Activated naive CD4-positive, alpha-beta T cell treated with Interleukin-2 at 50 U/mL for 16 hours (primary cell): ENCODE measurements at regions not wholly inside any gene's neighbourhood (a gene's known extent, or its start where the extent isn't known, plus 50 kb on each side); places are given as distances from the start of the nearest gene placed in this dataset.
A peak's percentile ranks its signal among the peaks of the same experiment; 100 is the strongest.

Experiments
- DNase-seq: peaks from one replicate; pipeline ENCODE4 v3.0.0-alpha.2; 2020

DNA sequence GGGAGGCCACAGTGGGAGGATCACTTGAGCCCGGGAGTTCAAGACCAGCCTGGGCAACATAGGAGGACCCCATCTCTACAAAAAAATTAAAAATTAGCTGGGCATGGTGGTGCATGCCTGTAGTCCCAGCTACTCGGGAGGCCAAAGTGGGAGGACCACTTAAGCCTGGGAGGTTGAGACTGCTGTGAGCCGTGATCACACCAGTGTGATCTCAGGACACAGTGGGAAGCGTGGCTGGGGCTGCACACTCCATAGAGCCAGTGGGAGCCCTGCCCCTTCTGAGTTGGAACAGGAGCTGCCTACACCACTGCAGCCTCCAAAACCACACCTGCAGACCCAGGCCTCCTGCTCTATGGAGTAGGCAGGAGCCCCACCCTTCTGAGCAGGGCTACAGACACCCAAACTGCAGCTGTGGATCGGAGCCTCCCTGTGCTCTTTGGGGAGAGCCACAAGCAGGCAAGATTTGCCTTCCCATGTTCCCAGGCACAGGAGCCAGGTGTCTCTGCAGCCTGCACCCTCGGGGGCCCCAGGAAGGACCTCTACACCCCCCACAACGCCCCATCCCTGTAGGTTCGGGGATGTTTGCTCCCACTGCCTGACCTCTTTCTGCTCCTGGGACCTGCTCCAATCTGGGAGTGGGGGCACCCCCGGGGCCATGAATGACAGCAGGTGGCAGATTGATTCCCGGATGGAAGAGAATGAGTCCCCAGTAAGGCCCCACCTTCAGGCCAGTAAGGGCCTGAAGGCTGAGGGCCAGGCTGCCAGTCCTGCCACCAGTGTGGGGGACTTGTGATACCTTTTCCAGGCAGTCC lies 245.4 kb downstream of the BUD13 start:
- no peak for DNase-seq

DNA sequence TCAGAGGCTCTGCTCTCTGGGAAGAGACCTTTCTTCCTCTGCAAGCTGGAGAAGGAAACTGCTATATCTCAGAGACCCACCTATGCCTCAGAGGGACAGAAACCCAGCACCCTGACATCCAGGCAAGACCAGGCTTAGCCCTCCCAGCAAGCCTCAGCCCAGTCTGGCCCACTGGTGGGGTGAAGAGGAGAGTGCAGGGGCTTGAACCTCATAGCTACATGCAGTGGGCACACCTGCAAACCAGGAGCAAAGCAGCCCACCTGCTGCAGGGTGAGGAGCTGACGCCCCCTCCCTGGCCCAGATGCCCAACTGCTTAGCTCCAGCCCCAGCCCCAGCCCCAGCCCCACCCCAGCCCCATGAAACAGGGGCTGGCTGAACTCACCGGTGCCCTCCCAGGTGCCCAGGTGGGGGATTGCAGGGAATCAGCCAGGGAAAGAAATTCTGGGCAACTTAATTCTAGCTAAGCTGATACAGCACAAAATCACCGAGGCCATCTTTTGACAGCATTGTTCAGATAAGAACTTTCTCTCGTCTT lies 246.8 kb downstream of the BUD13 start:
- no peak for DNase-seq

DNA sequence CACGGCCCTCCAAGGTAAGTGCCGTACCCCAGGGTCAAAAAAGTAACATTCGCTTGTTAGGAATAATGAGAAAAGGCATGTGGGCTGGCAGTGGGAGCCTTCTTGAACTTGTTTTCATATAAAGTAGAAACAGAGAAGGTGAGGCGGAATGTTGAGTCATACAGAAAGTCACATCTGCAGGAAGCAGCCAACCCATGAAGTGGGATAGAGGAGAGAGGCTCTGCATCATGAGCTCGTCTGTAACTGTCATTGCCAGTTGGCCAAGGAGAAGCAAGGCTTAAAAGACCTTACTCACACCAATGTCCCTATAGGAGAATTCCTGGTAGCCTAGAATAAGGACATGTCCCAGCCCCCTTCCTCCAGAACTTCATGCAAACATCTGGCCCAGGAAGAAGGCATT lies 253.3 kb downstream of the BUD13 start:
- DNase-seq: no peak

DNA sequence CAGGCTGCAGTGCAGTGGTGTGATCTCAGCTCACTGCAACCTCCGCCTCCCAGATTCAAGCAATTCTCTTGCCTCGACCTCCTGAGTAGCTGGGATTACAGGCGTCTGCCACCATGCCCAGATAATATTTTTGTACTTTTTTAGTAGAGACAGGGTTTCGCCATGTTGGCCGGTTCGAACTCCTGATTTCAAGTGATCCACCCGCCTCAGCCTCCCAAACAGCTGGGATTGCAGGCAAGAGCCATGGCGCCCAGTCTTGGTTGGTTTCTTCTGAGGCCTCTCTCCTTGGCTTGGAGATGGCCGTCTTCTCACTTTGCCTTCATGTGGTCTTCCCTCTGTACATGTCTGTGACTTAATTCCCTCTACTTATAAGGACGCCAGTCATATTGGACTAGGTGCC lies 254.6 kb downstream of the BUD13 start:
- no peak for DNase-seq

DNA sequence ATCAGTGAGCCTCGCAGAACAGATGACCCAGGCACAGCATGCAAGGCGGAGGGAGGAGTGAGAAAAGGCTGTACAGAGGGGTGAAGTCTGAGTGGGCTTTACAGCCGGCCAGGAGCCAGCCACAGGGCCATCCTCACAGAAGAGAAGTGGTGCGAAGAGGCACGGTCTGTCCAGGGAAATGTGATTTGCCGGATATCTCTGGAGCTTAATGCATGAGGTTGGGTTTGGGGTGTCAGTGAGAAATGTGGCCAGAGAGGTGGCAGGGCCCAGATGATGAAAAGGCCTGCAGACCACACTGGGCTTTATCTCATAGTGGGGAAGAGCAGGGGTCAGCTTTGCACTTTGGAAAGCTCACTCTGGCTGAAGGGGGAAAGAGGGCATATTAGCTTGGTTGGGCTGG lies 255.2 kb downstream of the BUD13 start:
- DNase-seq: no peak

DNA sequence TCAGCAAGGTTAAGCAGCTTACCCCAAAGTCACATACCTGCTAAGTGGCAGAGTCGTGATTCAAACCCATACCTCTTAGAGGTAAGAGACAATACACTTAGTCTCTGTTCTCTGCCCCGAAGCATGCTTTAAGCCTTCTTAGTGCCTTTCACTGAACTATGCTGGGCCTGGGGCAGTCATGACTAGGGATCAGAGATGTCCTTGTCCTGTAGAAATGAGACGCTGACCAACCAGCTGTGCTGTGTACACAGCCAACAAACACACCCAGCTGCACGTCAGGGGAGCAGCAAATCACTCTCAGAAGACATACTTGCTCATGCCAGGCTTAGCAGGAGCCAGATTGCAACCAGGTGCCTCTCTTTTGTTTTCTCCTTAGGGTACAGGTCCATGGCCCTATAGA lies 255.7 kb downstream of the BUD13 start:
- DNase-seq: no peak

DNA sequence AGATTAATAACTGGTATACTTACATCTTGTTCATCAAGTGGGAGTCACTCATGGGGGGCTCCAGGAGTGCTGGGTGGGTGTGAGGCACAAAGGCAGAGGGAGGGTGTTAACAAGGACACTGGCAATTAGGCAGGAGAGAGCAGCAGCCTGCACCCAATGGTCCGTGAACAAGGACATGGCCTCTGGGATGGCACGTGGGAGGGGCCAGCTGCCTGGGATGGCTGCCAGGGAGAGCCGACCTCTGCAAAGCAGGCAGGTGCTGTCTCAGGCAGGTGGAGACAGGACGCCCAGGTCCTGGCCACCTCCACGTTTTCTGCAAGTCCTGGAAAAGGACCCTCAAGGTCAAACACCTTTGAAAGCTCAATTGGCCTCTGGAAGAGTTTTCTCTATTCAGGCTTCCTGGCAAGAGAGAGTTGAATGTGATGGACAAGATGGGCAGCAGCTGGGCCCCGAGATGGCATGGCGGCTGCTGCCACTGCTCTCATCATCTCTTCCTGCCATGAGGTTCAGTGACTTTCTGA lies 257.1 kb downstream of the BUD13 start:
- DNase-seq: no peak

DNA sequence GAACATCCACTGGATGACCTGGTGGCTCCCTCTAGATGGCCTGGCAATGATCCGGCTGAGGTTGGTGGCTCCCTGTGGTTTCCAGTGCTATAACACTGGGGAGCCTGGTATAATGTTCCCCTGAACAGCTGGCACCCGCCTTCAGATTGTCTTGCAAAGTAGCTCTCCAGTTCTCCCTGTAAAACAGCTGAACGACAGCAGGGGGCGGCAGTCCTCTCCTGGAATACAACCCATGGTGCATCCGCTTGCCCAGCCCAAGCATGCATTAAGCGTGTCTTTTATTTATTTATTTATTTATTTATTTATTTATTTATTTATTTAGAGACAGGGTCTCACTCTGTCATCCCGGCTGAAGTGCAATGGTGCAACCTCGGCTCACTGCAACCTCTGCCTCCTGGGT lies 258.9 kb downstream of the BUD13 start:
- DNase-seq: peak; percentile 4

DNA sequence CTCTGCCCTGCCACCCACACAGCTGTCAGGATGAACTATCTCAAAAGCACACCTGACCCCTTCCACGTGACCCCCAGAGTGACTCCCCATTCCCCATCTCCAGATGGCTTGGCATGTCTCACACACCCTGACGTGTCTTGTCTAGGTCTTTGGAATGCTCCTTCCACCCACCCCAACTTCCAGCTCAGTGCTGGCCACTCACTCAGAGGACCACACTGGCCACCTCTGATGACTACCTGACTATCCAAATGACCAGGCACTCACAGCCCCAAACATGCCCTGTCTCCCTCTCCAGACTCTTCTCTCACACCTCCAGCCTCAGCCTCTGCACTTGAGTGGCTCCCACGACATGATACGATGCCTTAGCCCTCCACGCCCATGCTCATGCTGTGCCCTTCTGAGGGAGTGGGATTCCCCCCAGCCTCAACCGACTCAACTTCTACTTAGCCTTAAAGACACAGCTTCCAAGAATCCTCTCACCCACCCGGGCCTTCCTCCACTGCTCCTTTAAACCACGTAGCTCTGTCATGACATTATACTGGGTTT lies 259.4 kb downstream of the BUD13 start:
- DNase-seq: no peak

DNA sequence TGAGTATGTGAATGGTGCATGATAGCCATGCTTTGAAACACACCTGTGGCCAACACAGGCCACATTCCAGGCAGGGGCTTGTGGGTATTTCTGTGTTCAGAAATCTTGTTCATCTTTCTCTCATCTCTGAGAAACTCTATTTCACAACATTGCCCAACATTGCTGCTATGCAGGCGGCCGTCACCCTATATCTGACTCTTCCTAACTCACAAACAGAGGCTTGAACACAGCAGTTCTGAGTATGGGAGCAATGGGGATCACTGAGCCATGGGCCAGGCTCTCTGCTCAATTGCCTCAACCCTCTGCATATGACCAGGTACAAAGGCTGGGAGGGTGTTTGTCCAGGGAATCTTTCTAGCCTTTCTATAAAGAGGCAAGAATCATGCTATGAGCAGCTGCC lies 259.9 kb downstream of the BUD13 start:
- no peak for DNase-seq

DNA sequence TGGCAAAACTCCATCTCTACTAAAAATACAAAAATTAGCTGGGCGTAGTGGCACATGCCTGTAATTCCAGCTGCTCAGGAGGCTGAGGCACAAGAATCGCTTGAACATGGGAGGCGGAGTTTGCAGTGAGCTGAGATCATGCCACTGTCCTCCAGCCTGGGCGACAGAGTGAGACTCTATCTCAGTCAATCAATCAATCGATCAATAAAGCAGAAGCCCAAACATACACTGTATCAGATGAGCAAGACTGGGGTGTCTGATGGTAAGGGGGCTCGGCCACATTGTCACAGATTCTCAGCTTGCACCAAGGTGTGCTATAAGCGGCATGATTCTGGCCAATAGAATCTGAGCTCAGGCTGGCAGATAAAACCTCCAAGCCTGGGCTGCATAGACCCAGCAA lies 261.1 kb downstream of the BUD13 start:
- no peak for DNase-seq

DNA sequence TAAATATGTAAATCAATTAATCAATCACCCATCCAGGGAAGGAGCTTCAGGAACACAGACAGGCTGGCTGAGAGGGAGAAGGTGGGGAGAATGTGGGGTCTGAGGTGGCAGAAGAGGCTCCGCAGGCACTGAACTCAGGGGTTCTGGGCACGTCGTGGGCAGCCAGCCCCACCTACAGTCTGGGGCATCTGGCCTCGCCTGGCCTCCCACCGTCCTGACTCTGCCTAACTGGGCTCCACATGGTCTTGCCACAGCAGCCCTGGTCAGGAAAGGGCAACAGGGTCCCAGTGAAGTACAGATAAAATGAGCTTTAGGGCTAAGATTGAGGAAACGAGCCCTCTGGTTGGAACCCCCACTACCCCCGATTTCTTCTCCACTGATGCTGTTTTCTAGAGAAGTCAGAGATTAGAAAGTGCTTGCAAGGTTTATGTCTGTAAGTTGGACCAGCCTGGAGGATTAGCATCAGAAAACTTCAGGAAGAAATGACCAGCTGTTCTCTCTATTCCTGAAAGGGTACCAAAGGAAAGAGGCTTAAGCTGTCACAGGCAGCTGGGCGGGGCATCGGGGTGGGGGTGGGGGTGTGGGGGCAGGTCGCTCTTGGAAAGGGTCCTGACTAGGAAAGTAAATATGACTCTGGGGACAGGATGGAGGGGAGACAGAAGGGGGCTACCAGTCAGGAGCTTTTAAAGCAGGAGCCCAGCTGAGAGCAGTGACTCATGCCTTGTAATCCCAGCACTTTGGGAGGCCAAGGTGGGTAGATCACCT lies 261.7 kb downstream of the BUD13 start:
- DNase-seq: no peak

DNA sequence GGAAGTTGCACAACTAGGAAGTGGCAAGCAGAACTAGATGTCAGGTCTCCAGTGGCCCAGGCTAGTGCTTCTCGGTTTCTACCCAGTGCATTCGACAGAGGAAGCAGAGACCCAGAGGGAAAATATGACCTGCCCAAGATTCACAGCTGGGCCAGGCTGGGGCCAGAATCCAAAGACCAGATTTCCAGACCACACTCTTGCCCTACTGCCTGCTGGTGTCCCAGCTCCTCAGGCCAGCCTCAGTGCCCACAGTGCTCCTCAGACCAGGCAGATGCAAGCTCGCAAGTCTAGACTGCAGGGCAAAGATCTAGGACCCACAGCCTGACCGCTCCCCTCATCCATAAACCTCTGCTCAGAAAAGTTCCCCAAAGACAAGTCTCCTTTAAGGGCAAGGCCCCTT lies 262.6 kb downstream of the BUD13 start:
- DNase-seq: no peak

DNA sequence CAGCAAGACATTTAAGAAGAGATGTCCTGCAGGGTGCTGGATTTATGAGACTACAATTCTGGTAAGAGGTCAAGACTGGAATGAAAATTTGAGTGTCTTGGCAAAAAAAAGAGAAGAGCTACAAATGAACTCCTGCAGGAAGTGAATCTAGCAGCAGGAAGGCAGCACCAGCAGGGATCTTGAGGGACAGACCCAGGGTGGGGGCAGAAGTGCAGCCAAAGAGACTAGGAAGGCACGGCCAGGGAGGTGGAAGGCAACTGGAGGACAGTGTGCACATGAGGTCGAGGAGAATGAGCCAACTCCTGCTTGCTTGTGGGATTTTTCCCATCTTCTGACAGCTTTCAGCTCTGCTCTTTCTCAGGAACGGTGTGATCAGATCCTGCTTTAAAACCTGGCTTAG lies 263.2 kb downstream of the BUD13 start:
- no peak for DNase-seq

DNA sequence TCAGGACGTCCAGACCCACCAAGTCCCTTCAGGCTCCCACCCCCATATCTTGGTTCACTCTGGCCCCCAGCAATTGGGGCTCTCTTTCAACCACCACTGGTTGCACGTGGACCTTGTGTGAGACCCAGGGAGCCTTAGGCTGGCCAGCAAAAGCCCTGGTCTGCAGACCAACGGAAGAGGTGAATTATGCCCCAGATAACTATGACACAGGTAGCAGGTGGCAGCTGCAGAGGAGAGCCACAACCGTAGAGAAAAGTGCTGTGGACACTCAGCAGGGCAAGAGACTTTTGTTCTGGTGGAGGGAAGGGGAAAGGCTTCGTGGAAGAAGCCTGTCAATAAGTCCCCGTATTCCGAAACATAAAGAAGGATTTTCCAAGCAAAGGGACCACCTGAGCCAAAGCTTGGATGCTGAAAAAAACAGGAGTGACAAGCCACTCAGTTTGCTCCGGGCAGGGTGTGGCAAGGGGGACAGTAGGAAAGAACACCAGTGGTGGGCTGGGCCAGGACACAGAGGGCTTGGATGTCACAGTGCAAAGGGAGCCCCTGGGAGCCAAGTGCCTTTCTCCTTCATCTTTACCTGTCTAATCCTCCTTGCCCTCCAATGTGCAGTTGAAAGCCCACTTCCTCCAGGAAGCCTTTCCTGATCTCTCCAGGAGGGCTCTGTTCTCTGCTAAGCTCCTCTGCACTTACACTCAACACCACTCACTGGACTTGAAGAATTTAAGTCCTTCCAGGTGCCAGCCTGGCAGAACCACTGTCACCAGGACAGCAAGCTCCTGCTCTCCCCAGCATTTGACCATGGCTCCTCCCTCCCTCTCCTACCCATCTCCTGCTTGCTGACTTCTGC lies 264.7 kb downstream of the BUD13 start:
- DNase-seq: no peak

DNA sequence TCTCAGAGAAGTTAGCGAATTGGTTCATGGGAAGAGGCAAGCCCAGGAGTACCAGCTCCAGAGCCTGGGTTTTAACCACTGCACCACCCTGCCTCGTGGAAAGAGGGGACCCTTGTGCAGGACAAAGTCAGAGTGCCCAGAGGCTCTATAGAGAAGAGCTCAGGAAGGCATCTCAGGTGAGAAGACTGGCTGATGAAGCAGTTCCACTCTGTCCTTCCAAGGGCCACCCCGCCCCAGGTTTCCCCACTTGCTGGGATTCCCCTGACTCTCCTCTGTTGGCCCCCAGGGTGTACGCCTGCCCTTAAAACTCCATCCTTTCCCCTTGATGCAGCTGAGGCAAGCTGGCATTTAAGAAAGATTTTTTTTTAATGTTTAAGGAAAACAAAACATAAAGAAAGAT lies 265.8 kb downstream of the BUD13 start:
- DNase-seq: no peak

DNA sequence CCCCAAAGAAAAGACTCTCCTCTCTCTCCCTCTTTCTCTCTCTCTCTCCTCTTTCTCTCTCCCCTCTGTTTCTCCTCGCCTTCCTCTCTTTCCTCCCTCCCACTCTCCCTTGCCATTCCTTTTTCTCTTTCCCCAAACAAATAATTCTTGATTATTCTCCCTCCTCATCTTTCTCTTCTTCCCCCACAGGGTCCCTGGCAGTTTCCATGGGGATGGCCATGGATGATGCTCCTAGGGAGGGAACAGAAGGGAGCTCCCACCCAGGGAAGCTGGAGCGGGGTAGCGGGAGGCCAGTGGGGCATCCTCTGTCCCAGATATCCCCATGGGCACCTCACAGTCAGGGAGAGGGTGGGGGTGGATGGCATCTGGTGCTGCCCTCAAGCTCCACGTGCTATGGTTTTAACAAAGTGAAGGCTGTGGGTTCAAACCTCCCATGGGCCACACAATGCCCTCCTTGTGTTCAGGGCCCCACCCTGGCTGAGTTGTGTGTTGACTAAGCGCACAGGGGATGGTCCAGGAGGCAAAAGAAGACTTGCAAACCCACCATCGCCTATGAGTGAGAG lies 266.4 kb downstream of the BUD13 start:
- no peak for DNase-seq

DNA sequence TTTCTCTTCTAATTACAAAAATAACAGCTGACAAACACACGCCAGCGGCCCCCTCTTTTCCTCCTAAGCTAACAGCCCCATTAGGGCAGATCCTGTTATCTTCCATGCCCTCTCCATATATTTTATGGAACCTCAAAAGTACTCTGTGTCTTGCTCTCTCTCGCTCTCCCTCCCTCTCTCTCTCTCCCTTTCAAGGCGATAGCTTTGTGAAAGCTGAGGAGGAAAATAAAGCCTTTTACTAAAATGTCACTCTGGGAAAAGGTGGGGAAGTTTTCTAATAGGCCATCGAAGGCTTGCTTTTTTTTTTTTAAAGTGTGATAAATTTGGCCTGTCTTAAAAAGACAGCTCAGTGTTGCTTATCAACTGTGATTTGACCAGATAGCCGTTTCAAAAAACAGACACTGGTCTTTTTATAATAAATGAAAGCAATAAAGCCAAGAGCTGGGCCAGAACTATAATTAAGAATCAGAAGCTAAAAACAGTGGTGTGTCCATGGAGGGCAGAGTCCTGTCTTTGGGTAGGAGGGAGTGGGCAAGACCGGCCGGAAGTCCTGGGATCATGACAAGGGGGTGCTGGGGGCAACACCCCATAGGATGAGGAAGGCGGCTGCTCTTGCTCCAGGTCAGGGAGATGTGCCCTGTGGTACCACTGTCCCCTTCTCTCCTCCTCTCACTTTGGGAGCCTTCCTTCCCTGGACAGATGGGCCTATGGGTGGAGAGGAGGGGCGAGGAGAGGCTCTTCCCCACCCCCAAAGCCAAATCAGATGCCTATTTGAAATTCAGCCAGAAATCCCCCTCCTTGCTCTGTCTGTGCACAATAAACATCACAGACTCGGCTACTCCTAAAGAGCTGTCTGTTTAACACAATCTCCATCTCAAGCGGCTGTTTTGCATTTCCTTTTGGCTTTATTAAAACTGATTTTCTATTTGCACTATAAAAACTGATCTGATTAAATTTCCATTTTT lies 267.2 kb downstream of the BUD13 start:
- DNase-seq: no peak

DNA sequence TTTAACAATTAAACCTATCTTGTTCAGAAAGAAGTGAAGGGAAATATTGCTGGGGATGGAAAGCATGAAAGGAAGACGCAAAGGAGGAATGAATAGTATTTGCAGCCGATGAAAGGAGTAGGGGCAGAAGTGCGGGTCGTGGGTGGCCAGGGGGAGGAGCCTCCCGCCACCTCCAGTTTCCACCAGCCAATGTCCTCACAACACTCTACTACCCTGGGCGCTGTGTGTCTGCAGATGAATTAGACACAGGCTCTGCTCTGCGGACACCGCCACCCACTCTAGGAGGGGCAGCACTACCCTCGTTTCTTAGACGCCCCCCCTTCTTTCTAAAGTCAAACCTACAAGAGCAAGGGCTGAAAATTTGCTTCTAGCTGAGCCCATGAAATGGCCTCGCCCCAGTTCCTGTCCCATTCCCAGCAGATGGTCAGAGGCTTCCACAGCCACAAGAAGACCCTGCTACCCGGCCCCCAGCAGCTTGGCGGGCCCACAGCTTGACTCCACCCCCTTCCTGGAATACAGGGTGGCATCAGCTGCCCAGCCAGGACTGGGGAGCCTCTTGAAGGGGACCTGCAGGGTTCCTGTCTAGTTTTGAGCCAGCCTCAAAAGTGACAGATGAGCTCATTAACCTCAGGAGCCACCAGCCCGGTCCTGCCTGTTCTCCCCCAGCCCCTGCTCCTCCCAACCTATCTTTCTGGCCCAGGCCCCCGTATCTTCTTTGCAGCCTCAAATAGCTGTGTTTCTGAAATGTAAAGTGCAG lies 268.1 kb downstream of the BUD13 start:
- DNase-seq: no peak
